ENCODE measurements at regions not wholly inside any gene's neighbourhood (a gene's known extent, or its start where the extent isn't known, plus 50 kb on each side); places are given as distances from the start of the nearest gene placed in this dataset.
"Not testable (repeated sequence)": the region's sequence is repeated elsewhere in the genome, so short reads cannot be mapped to it uniquely, and the experiment has no call there.

GRCh38 chr3:26208201-26208600, 414.4 kb upstream of the LRRC3B start:
- Histone ChIP-seq H3K9me3 (no peaks in the 10 kb centered on the region), H3K36me3 (no peaks in the 10 kb centered on the region), H3K4me3 (no peak overlapping the region), H3K27me3 (ENCODE audit: low read depth) (no peaks in the 10 kb centered on the region), H3K27ac (no peak overlapping the region), H3K4me1 (no peaks in the 10 kb centered on the region)
- TF ChIP-seq CTCF (IDR thresholded peaks at IDR 0.05): no peak
- ATAC-seq (no peak), DNase-seq (no peak)
- intact Hi-C loops (cut with DNase I): no loop called here

GRCh38 chr3:26229801-26230200, 392.8 kb upstream of the LRRC3B start:
- Histone ChIP-seq H3K36me3 (no peaks in the 10 kb centered on the region), H3K9me3 (no peaks in the 10 kb centered on the region), H3K27ac (no peak overlapping the region), H3K4me1 (no peaks in the 10 kb centered on the region), H3K27me3 (ENCODE audit: low read depth) (no peaks in the 10 kb centered on the region), H3K4me3 (no peak overlapping the region)
- TF ChIP-seq CTCF (IDR thresholded peaks at IDR 0.05): no peak
- ATAC-seq (no peak), DNase-seq (no peak)
- intact Hi-C loops (cut with DNase I): no loop called here

- H3K4me1 ChIP-seq: no peaks in the 10 kb centered on the region
- ATAC-seq (no peak), DNase-seq (no peak)
- no peak for TF ChIP-seq CTCF (IDR thresholded peaks at IDR 0.05)
- no peaks in the 10 kb centered on the region for H3K27me3 ChIP-seq (ENCODE audit: low read depth)
- H3K9me3 ChIP-seq: no peaks in the 10 kb centered on the region
- intact Hi-C loops (cut with DNase I): no loop called here
- H3K4me3 ChIP-seq: no peak overlapping the region
- no peaks in the 10 kb centered on the region for H3K36me3 ChIP-seq
- H3K27ac ChIP-seq: no peak overlapping the region
Observed at GRCh38 chr3:26233374-26233773, 389.2 kb upstream of the LRRC3B start.

GRCh38 chr3:26236531-26236930, 386.0 kb upstream of the LRRC3B start:
- DNase-seq (no peak), ATAC-seq (no peak)
- Histone ChIP-seq H3K4me1 (no peaks in the 10 kb centered on the region), H3K9me3 (no peaks in the 10 kb centered on the region), H3K36me3 (no peaks in the 10 kb centered on the region), H3K4me3 (no peak overlapping the region), H3K27me3 (ENCODE audit: low read depth) (no peaks in the 10 kb centered on the region), H3K27ac (no peak overlapping the region)
- intact Hi-C loops (cut with DNase I): no loop called here
- no peak for TF ChIP-seq CTCF (IDR thresholded peaks at IDR 0.05)

- DNase-seq (no peak), ATAC-seq (no peak)
- Histone ChIP-seq H3K27me3 (ENCODE audit: low read depth) (no peaks in the 10 kb centered on the region), H3K36me3 (no peaks in the 10 kb centered on the region), H3K27ac (no peak overlapping the region), H3K4me3 (no peak overlapping the region), H3K4me1 (no peaks in the 10 kb centered on the region), H3K9me3 (no peaks in the 10 kb centered on the region)
- TF ChIP-seq CTCF (IDR thresholded peaks at IDR 0.05): no peak
- intact Hi-C loops (cut with DNase I): no loop called here
Observed at GRCh38 chr3:26237036-26237682, 385.4 kb upstream of the LRRC3B start.

- H3K4me3 ChIP-seq; ATAC-seq; H3K4me1 ChIP-seq; intact Hi-C loops (cut with DNase I); H3K36me3 ChIP-seq; H3K27ac ChIP-seq; H3K27me3 ChIP-seq (ENCODE audit: low read depth); H3K9me3 ChIP-seq; DNase-seq: not testable (repeated sequence)
Observed at GRCh38 chr3:26244586-26244985, 378.0 kb upstream of the LRRC3B start.
